ENCODE measurements at regions not wholly inside any gene's neighbourhood (a gene's known extent, or its start where the extent isn't known, plus 50 kb on each side); places are given as distances from the start of the nearest gene placed in this dataset.
A peak's percentile ranks its signal among the peaks of the same experiment; 100 is the strongest.

- no peak for DNase-seq
Measured at GRCh38 chr14:83991666-83992065, 1538.3 kb upstream of the FLRT2 start.

GRCh38 chr14:83992857-83993256 lies 1537.1 kb upstream of the FLRT2 start:
- DNase-seq = no peak

- no peak for DNase-seq
Measured at GRCh38 chr14:83993545-83993944, 1536.4 kb upstream of the FLRT2 start.

GRCh38 chr14:83994020-83994419 lies 1535.9 kb upstream of the FLRT2 start:
- no peak for DNase-seq

GRCh38 chr14:84001023-84001422 lies 1528.9 kb upstream of the FLRT2 start:
- no peak for DNase-seq

- no peak for DNase-seq
Measured at GRCh38 chr14:84003346-84003745, 1526.6 kb upstream of the FLRT2 start.

GRCh38 chr14:84006643-84007155 lies 1523.2 kb upstream of the FLRT2 start:
- peak; percentile 76 for DNase-seq

- DNase-seq = no peak
Measured at GRCh38 chr14:84013424-84013823, 1516.5 kb upstream of the FLRT2 start.

GRCh38 chr14:84017495-84017894 lies 1512.4 kb upstream of the FLRT2 start:
- no peak for DNase-seq

- DNase-seq = no peak
Measured at GRCh38 chr14:84021433-84021832, 1508.5 kb upstream of the FLRT2 start.

GRCh38 chr14:84024231-84024820 lies 1505.6 kb upstream of the FLRT2 start:
- DNase-seq = no peak

GRCh38 chr14:84025106-84026012 lies 1504.6 kb upstream of the FLRT2 start:
- DNase-seq = no peak

- DNase-seq = no peak
Measured at GRCh38 chr14:84027351-84027750, 1502.6 kb upstream of the FLRT2 start.

GRCh38 chr14:84028080-84028604 lies 1501.8 kb upstream of the FLRT2 start:
- DNase-seq = no peak

- DNase-seq = no peak
Measured at GRCh38 chr14:84029246-84029645, 1500.7 kb upstream of the FLRT2 start.

- DNase-seq = no peak
Measured at GRCh38 chr14:84029720-84030119, 1500.2 kb upstream of the FLRT2 start.

GRCh38 chr14:84036840-84037239 lies 1493.1 kb upstream of the FLRT2 start:
- DNase-seq = no peak

- DNase-seq = no peak
Measured at GRCh38 chr14:84037593-84037992, 1492.4 kb upstream of the FLRT2 start.

- no peak for DNase-seq
Measured at GRCh38 chr14:84040101-84040500, 1489.8 kb upstream of the FLRT2 start.

GRCh38 chr14:84041421-84041820 lies 1488.5 kb upstream of the FLRT2 start:
- no peak for DNase-seq

- DNase-seq = no peak
Measured at GRCh38 chr14:84042992-84043391, 1487.0 kb upstream of the FLRT2 start.

- no peak for DNase-seq
Measured at GRCh38 chr14:84064316-84065125, 1465.4 kb upstream of the FLRT2 start.

- DNase-seq = no peak
Measured at GRCh38 chr14:84065811-84066210, 1464.1 kb upstream of the FLRT2 start.

Data from NCI-H510A treated with DMSO at 0.1 percent for 48 hours (cell line).